ENCODE measurements at regions not wholly inside any gene's neighbourhood (a gene's known extent, or its start where the extent isn't known, plus 50 kb on each side); places are given as distances from the start of the nearest gene placed in this dataset.
"Not testable (repeated sequence)": the region's sequence is repeated elsewhere in the genome, so short reads cannot be mapped to it uniquely, and the experiment has no call there.

- FAIRE-seq (no peak), DNase-seq (ENCODE audit: extremely low spot score, insufficient read length, low read depth) (no peak)
Observed at GRCh38 chr15:58352026-58352929, 79.5 kb upstream of the LIPC start.

- FAIRE-seq (no peak), DNase-seq (ENCODE audit: extremely low spot score, insufficient read length, low read depth) (no peak)
Observed at GRCh38 chr15:58355382-58355971, 76.3 kb upstream of the LIPC start.

GRCh38 chr15:58355973-58356372 lies 75.8 kb upstream of the LIPC start:
- DNase-seq (ENCODE audit: extremely low spot score, insufficient read length, low read depth) (no peak), FAIRE-seq (no peak)

GRCh38 chr15:58357529-58358476 lies 74.0 kb upstream of the LIPC start:
- FAIRE-seq (no peak), DNase-seq (ENCODE audit: extremely low spot score, insufficient read length, low read depth) (no peak)

GRCh38 chr15:58360421-58361090 lies 71.2 kb upstream of the LIPC start:
- DNase-seq (ENCODE audit: extremely low spot score, insufficient read length, low read depth) = no peak
- FAIRE-seq = no peak

DNA sequence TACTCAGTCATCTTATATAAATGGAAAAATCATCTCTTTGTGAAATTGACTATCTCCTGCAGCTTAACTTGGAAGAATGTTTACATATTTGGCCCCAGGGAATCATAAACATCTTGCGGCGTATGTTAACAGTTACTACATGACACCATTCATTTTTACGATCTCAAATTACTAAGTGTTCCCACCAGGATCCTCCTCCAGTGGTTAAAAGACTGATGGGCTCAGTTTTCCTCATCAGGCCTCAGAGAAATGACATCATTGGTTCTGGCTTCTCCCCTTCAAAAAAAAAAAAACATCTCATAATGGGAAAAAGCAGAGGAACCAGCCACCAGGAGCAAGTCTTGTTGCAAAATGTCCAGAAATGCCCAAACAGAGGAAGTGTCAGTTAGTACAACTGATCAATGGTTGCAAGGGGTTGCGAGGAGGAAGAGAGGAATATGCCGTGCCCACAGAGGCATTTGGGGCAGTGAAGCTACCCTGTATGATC lies 70.5 kb upstream of the LIPC start:
- no peak for FAIRE-seq
- no peak for DNase-seq (ENCODE audit: extremely low spot score, insufficient read length, low read depth)

DNA sequence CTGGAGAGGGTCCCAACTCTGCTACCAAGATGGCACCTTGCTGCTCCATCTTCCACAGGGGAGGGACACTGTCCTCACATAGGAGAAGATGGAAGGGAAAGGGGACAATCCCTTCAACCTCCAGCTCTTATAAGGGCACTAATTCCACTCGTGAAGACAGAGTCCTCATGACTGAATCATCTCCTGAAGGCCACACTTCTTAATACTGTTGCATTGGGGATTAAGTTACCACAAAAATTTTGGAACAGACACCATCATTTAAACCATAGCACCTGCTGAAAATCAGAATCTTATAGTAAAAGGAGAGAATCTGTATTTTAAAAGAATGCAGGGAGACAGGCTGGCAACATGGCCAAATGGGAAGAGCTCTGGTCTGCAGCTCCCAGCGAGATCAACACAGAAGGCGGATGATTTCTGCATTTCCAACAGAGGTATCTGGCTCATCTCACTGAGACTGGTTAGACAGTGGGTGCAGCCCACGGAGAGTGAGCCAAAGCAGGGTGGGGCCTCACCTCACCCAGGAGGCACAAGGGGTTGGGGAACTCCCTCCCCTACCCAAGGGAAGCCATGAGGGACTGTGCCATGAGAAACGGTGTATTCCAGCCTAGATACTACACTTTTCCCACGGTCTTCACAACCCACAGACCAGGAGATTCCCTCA lies 69.4 kb upstream of the LIPC start:
- no peak for FAIRE-seq
- no peak for DNase-seq (ENCODE audit: extremely low spot score, insufficient read length, low read depth)

GRCh38 chr15:58363118-58363517 lies 68.7 kb upstream of the LIPC start:
- DNase-seq (ENCODE audit: extremely low spot score, insufficient read length, low read depth); FAIRE-seq: not testable (repeated sequence)

- FAIRE-seq; DNase-seq (ENCODE audit: extremely low spot score, insufficient read length, low read depth): not testable (repeated sequence)
Observed at GRCh38 chr15:58363673-58364072, 68.1 kb upstream of the LIPC start.

- FAIRE-seq; DNase-seq (ENCODE audit: extremely low spot score, insufficient read length, low read depth): not testable (repeated sequence)
Observed at GRCh38 chr15:58365098-58365497, 66.7 kb upstream of the LIPC start.

DNA sequence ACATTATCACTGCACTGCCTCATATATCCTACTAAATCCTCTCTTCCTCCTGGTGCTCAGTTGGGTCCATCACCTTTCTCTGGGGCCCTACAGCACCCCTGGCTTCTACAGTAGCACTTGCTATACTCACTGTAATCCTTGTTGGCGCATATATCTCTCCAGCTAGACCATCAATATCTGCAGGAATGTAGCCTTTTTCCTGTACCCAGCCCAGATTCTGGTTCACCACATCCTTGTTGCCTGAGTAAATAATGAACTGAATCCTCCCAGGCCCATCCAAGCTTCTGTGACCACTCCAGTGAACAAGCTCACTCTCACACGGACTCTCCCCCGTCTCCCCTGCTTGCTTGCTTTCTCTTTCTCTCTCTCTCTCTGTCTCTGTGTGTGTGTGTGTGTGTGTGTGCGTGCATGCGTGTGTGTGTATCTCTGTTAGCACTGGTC lies 62.5 kb upstream of the LIPC start:
- DNase-seq (ENCODE audit: extremely low spot score, insufficient read length, low read depth) (no peak), FAIRE-seq (no peak)

- DNase-seq (ENCODE audit: extremely low spot score, insufficient read length, low read depth) = no peak
- FAIRE-seq = no peak
Observed at GRCh38 chr15:58369956-58370355, 61.8 kb upstream of the LIPC start.

GRCh38 chr15:58374147-58374546 lies 57.6 kb upstream of the LIPC start:
- DNase-seq (ENCODE audit: extremely low spot score, insufficient read length, low read depth) (no peak), FAIRE-seq (no peak)

DNA sequence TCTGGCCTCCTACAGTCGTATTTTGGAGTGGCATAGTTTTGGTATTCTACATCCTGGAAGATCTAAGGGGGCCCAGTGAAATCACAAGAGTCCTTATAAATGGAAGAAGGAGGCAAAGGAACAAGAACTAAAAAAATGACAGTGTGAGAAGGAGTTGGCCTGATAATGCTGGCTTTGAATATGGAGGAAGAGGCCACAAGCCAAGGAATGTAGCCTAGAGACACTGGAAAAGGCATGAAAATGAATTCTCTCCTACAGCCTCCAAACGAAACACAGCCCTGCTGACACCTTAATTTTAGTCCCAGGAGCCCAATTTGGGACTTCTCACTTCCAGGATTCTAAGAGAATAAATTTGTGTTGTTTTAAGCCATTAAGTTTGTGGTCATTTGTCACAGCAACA lies 54.6 kb upstream of the LIPC start:
- no peak for FAIRE-seq
- no peak for DNase-seq (ENCODE audit: extremely low spot score, insufficient read length, low read depth)

GRCh38 chr15:58378241-58379085 lies 53.3 kb upstream of the LIPC start:
- FAIRE-seq (no peak), DNase-seq (ENCODE audit: extremely low spot score, insufficient read length, low read depth) (no peak)

DNA sequence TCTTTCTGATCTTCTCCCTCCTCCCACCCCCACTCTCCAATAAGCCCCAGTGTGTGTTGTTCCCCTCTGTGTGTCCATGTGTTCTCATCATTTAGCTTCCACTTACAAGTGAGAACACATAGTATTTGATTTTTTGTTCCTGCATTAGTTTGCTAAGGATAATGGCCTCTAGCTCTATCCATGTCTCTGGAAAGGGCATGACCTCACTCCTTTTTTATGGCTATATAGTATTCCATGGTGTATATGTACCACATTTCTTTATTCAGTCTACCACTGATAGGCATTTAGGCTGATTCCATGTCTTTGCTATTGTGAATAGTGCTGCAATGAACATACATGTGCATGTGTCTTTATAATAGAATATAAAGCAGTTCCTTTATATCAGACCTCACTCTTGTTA lies 52.3 kb upstream of the LIPC start:
- not testable (repeated sequence) for DNase-seq (ENCODE audit: extremely low spot score, insufficient read length, low read depth); FAIRE-seq

DNA sequence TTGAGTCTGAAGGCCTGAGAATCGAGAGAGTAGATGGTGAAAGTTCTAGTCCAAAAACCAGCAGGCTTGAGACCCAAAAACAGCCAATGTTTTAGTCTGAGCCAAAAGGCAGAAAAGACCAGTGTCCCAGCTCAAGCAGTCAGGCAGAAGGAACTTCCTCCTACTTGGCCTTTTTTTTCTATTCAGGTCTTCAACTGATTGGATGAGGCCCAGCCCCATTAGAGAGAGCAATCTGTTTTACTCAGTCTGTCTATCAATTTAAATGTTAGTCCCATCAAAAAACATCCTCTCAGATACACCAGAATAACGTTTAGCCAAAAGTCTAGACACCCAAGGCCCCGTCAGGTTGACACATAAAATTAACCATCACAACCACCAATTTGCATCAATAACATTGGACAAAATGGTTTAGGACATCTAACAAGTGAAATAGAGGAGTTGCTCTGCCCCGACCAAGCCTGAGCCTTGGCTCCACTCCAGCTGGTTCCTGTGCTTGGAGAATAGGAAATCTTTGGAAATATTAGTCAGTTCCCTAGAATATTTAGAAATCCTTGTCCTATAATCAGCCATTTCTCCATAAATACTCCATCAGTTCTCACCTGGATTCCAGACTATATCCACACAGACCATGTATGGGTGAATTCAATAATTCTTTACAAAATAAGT lies 51.4 kb upstream of the LIPC start:
- FAIRE-seq = no peak

DNA sequence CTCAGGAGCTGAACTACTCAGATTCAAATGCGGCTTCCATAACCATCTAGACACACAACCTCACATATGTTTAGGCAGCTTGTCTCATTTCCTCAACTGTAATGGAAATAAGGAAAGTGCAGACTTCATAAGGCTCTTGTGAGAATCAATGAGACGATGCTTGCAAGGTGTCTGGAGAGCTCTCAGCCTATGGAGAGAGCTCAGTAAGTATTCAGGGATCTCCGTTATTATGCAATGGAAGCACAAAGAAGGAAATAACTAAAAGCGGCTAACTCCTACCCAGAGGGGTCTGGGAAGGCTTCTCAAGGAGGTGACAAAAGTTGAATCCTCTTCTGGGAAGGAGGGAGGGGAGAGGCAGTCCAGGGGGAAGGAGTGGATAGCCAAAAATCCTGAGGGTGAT lies 50.1 kb upstream of the LIPC start:
- DNase-seq (ENCODE audit: extremely low spot score, insufficient read length, low read depth) (no peak), FAIRE-seq (no peak)

More for the DNA sequence above, 51.4 kb upstream of the LIPC start:
- DNase-seq (ENCODE audit: extremely low spot score, insufficient read length, low read depth) = no peak

Data from GM18507 (cell line).